PFSK-1 (cell line): ENCODE measurements at regions not wholly inside any gene's neighbourhood (a gene's known extent, or its start where the extent isn't known, plus 50 kb on each side); places are given as distances from the start of the nearest gene placed in this dataset.

Source experiments
- FOXP2 ChIP-seq: optimal IDR thresholded peaks from 2 replicates; pipeline ENCODE3; 2011; ENCODE audit warnings: borderline replicate concordance, control low read depth, inconsistent platforms; ENCODE audit not compliant: insufficient read depth; ENCODE audit errors: extremely low read length, extremely low read depth
- POLR2AphosphoS5 ChIP-seq: IDR thresholded peaks from 2 replicates; pipeline ENCODE4 v1.6.1; 2012; ENCODE audit warnings: low read depth, mild to moderate bottlenecking, control low read depth, low read length, moderate library complexity
- SIN3A ChIP-seq: IDR thresholded peaks from 2 replicates; pipeline ENCODE4 v1.6.1; 2012; ENCODE audit warnings: mild to moderate bottlenecking, low read length, moderate library complexity, borderline replicate concordance; ENCODE audit not compliant: insufficient read depth
- TAF1 ChIP-seq: IDR thresholded peaks from 2 replicates; pipeline ENCODE4 v1.6.1; 2012; ENCODE audit warnings: low read length, control low read depth, borderline replicate concordance; ENCODE audit not compliant: insufficient read depth
- TF ChIP-seq, protein P1 (sequence below), 2 experiments: IDR thresholded peaks; 2 replicates each; pipeline versions ENCODE4 v1.6.1 to v1.8.0; 2011 to 2012; ENCODE audit warnings: low read depth in 2 of 2, low read length in 2 of 2, control low read depth in 1 of 2, inconsistent platforms in 1 of 2, mild to moderate bottlenecking in 1 of 2, moderate library complexity in 1 of 2; ENCODE audit not compliant: insufficient read depth in 1 of 2

DNA sequence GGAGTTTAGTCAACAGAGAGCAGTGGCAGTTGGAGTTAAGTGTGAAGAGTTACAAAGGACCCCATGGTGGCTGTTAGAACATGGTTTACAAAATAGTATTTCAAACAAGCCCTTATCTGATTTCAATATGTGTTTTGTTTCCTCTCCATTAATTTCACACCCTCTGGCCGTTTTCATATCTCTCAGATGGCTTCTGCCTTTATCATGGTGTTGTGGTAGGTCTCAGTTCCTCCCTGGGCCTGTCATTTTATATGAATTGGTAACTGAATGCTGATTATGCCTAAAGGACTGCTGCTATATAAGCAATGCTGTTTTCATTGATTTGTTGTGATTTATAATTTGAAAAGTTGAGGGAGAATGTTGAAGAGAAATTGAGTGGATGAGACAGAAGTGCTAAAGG, 686.7 kb downstream of the NYAP2 start:
- TF ChIP-seq TAF1, result no peak
- no peak for TF ChIP-seq SIN3A
- TF ChIP-seq FOXP2, result no peak
- TF ChIP-seq, protein P1, sequence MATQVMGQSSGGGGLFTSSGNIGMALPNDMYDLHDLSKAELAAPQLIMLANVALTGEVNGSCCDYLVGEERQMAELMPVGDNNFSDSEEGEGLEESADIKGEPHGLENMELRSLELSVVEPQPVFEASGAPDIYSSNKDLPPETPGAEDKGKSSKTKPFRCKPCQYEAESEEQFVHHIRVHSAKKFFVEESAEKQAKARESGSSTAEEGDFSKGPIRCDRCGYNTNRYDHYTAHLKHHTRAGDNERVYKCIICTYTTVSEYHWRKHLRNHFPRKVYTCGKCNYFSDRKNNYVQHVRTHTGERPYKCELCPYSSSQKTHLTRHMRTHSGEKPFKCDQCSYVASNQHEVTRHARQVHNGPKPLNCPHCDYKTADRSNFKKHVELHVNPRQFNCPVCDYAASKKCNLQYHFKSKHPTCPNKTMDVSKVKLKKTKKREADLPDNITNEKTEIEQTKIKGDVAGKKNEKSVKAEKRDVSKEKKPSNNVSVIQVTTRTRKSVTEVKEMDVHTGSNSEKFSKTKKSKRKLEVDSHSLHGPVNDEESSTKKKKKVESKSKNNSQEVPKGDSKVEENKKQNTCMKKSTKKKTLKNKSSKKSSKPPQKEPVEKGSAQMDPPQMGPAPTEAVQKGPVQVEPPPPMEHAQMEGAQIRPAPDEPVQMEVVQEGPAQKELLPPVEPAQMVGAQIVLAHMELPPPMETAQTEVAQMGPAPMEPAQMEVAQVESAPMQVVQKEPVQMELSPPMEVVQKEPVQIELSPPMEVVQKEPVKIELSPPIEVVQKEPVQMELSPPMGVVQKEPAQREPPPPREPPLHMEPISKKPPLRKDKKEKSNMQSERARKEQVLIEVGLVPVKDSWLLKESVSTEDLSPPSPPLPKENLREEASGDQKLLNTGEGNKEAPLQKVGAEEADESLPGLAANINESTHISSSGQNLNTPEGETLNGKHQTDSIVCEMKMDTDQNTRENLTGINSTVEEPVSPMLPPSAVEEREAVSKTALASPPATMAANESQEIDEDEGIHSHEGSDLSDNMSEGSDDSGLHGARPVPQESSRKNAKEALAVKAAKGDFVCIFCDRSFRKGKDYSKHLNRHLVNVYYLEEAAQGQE (IDR thresholded peaks at IDR 0.05; ENCODE audit: insufficient read depth in 1 of 2, low read depth in 2 of 2, low read length in 2 of 2), result no peak
- no peak for TF ChIP-seq POLR2AphosphoS5

DNA sequence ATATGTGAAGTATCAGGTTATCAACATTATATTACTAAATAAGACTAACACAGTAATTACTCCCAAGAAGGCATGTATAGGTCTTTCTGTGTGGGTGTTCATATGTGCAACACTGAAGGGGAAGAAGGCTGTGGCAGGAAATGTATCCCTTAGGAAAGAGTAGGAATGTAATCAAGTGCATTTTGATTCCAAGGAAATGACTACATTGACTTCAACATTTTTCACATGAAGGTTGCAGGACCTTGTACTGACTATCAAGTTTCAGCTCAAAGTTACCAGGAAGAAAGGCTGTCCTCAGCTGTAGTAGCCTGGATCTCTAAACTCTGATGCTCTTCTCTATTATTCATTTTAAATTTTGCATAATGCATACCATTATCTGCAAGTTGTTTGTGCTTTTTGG, 680.8 kb downstream of the NYAP2 start:
- no peak for TF ChIP-seq POLR2AphosphoS5
- no peak for TF ChIP-seq TAF1
- TF ChIP-seq, protein P1 (IDR thresholded peaks at IDR 0.05; ENCODE audit: insufficient read depth in 1 of 2, low read depth in 2 of 2, low read length in 2 of 2), result no peak
- TF ChIP-seq SIN3A, result no peak

DNA sequence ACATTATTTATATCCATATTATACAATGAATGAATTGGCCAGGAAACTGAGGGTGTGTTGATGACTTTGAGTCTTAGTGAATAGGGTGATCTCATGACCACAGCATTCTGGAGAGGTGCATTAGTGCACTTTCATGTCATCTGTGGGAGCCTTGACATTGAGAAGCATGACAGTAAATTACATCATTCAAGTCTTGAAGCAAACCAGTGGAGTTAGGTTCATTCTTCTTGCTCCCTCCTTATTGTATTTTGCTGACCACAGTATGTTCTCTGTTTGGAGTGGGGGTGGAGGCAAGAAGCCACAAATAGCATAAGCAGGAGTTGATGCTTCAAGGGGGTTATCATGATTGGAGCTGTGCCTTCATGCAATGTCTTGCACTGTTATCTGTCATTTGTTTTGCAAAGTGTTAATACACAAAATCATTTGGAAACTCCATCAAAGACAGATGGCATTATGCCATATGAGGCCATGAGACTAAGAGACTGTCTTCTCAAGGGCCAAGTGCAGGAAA, 680.2 kb downstream of the NYAP2 start:
- no peak for TF ChIP-seq TAF1
- TF ChIP-seq SIN3A, result no peak
- TF ChIP-seq FOXP2, result no peak
- TF ChIP-seq, protein P1 (IDR thresholded peaks at IDR 0.05; ENCODE audit: insufficient read depth in 1 of 2, low read depth in 2 of 2, low read length in 2 of 2), result no peak
- no peak for TF ChIP-seq POLR2AphosphoS5

DNA sequence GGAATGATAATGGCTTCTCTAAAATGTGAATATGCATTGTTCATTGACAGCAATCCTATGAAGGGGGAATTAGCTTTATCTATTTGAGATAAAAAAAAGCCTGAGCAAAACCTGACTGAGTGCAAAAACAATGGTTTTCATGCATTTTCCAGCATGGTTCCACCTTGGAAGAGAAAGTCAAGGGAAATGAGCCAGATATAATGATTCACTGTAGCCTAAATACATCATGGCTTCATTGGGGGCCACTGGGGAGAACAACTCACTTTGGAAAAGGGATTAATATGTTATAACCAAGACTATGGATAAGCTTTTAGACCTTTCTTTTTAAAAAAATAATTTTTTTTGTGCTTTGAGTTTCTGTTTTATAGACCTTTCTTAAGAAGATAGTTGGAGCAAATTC, 679.7 kb downstream of the NYAP2 start:
- TF ChIP-seq FOXP2, result no peak

DNA sequence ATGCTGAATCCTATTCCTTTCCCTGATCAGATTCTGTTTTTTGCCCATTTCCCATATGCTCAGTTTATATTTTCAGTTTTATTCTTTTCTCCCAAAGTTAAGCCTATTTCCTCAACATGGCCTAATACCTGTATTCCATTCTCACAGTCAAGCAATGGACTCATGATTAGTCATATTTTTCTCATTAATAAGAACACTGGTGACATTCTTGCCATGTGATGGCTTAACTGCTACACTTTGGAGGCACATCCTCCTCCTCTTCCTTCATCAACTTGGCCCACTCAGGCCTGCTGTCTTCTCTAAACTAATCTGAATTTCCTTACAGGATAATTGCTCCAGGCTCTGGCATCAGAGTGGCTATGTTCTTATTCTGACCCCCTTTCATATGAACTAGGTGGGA, 679.2 kb downstream of the NYAP2 start:
- TF ChIP-seq SIN3A, result no peak
- no peak for TF ChIP-seq FOXP2

DNA sequence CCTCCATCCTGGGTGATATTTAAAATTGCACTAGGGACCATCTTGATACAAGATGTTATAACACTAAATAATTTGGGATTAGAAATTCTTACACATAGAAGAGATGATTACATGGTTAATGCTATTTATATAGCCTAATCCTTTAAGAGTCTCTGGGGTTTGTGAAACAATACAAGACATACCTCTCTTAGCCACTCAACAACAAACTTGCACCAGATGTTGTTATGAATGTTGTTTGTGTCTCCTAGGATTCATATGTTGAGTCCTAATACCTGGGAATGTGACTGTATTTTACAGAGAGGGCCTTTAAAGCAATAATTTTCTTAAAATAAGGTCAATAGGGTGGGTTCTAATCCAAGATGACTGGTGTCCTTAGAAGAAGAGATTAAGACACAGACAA, 678.3 kb downstream of the NYAP2 start:
- no peak for TF ChIP-seq POLR2AphosphoS5
- TF ChIP-seq, protein P1 (IDR thresholded peaks at IDR 0.05; ENCODE audit: insufficient read depth in 1 of 2, low read depth in 2 of 2, low read length in 2 of 2), result no peak
- no peak for TF ChIP-seq TAF1
